ENCODE measurements at regions not wholly inside any gene's neighbourhood (a gene's known extent, or its start where the extent isn't known, plus 50 kb on each side); places are given as distances from the start of the nearest gene placed in this dataset.
"Not testable (repeated sequence)": the region's sequence is repeated elsewhere in the genome, so short reads cannot be mapped to it uniquely, and the experiment has no call there.

GRCh38 chr16:51268237-51268636 is 117.2 kb upstream of the SALL1 start:
- peaks cover 16% of the 10 kb centered on the region for H3K9me3 Mint-ChIP-seq
- no peaks in the 10 kb centered on the region for H3K36me3 Mint-ChIP-seq (ENCODE audit: low read depth)
- no peaks in the 10 kb centered on the region for H3K27me3 Mint-ChIP-seq
- ATAC-seq (no peak), DNase-seq (no peak)
- H3K27ac Mint-ChIP-seq, result no peak overlapping the region
- H3K4me1 Mint-ChIP-seq, result no peaks in the 10 kb centered on the region
- no peak overlapping the region for H3K4me3 Mint-ChIP-seq

- H3K27me3 Mint-ChIP-seq, result no peaks in the 10 kb centered on the region
- no peak overlapping the region for H3K4me3 Mint-ChIP-seq
- DNase-seq, result no peak
- no peaks in the 10 kb centered on the region for H3K4me1 Mint-ChIP-seq
- no peak for ATAC-seq
- no peaks in the 10 kb centered on the region for H3K36me3 Mint-ChIP-seq (ENCODE audit: low read depth)
- H3K9me3 Mint-ChIP-seq, result peaks cover 16% of the 10 kb centered on the region
- H3K27ac Mint-ChIP-seq, result no peak overlapping the region
These were observed 116.6 kb upstream of the SALL1 start for GRCh38 chr16:51267681-51268080.

- H3K27ac Mint-ChIP-seq, result no peak overlapping the region
- H3K4me3 Mint-ChIP-seq, result no peak overlapping the region
- no peaks in the 10 kb centered on the region for H3K4me1 Mint-ChIP-seq
- DNase-seq, result no peak
- no peak for ATAC-seq
- no peaks in the 10 kb centered on the region for H3K36me3 Mint-ChIP-seq (ENCODE audit: low read depth)
- peaks cover 16% of the 10 kb centered on the region for H3K9me3 Mint-ChIP-seq
- no peaks in the 10 kb centered on the region for H3K27me3 Mint-ChIP-seq
These were observed 111.4 kb upstream of the SALL1 start for GRCh38 chr16:51262428-51262827.

GRCh38 chr16:51261919-51262318 is 110.8 kb upstream of the SALL1 start:
- no peaks in the 10 kb centered on the region for H3K36me3 Mint-ChIP-seq (ENCODE audit: low read depth)
- peaks cover 16% of the 10 kb centered on the region for H3K9me3 Mint-ChIP-seq
- no peaks in the 10 kb centered on the region for H3K4me1 Mint-ChIP-seq
- no peak overlapping the region for H3K4me3 Mint-ChIP-seq
- DNase-seq (no peak), ATAC-seq (no peak)
- H3K27me3 Mint-ChIP-seq, result no peaks in the 10 kb centered on the region
- no peak overlapping the region for H3K27ac Mint-ChIP-seq

GRCh38 chr16:51255349-51255972 is 104.4 kb upstream of the SALL1 start:
- DNase-seq (no peak), ATAC-seq (no peak)
- Mint-ChIP-seq H3K27ac (no peak overlapping the region), H3K9me3 (no peaks in the 10 kb centered on the region), H3K4me3 (no peak overlapping the region), H3K36me3 (ENCODE audit: low read depth) (no peaks in the 10 kb centered on the region), H3K27me3 (no peaks in the 10 kb centered on the region), H3K4me1 (no peaks in the 10 kb centered on the region)

- DNase-seq; H3K4me3 Mint-ChIP-seq; ATAC-seq; H3K27ac Mint-ChIP-seq; H3K4me1 Mint-ChIP-seq; H3K27me3 Mint-ChIP-seq; H3K9me3 Mint-ChIP-seq; H3K36me3 Mint-ChIP-seq (ENCODE audit: low read depth): not testable (repeated sequence)
These were observed 103.3 kb upstream of the SALL1 start for GRCh38 chr16:51254390-51254789.

- ATAC-seq (no peak), DNase-seq (no peak)
- Mint-ChIP-seq H3K4me1 (no peaks in the 10 kb centered on the region), H3K27ac (no peak overlapping the region), H3K27me3 (no peaks in the 10 kb centered on the region), H3K9me3 (peaks cover 4% of the 10 kb centered on the region), H3K36me3 (ENCODE audit: low read depth) (no peaks in the 10 kb centered on the region), H3K4me3 (no peak overlapping the region)
These were observed 97.1 kb upstream of the SALL1 start for GRCh38 chr16:51248217-51248616.

- no peak for DNase-seq
- Mint-ChIP-seq H3K27me3 (no peaks in the 10 kb centered on the region), H3K4me3 (no peak overlapping the region), H3K36me3 (ENCODE audit: low read depth) (no peaks in the 10 kb centered on the region), H3K4me1 (no peaks in the 10 kb centered on the region), H3K9me3 (peaks cover 4% of the 10 kb centered on the region), H3K27ac (no peak overlapping the region)
- ATAC-seq, result no peak
These were observed 94.6 kb upstream of the SALL1 start for GRCh38 chr16:51245658-51245995.

GRCh38 chr16:51244887-51245657 is 94.0 kb upstream of the SALL1 start:
- no peaks in the 10 kb centered on the region for H3K27me3 Mint-ChIP-seq
- no peaks in the 10 kb centered on the region for H3K4me1 Mint-ChIP-seq
- peaks cover 4% of the 10 kb centered on the region for H3K9me3 Mint-ChIP-seq
- no peaks in the 10 kb centered on the region for H3K36me3 Mint-ChIP-seq (ENCODE audit: low read depth)
- no peak for ATAC-seq
- no peak for DNase-seq
- no peak overlapping the region for H3K27ac Mint-ChIP-seq
- no peak overlapping the region for H3K4me3 Mint-ChIP-seq

GRCh38 chr16:51243936-51244436 is 92.9 kb upstream of the SALL1 start:
- Mint-ChIP-seq H3K4me3 (no peak overlapping the region), H3K4me1 (no peaks in the 10 kb centered on the region), H3K9me3 (peaks cover 8% of the 10 kb centered on the region), H3K27ac (no peak overlapping the region), H3K36me3 (ENCODE audit: low read depth) (no peaks in the 10 kb centered on the region), H3K27me3 (no peaks in the 10 kb centered on the region)
- ATAC-seq, result no peak
- DNase-seq, result no peak

- ATAC-seq (no peak), DNase-seq (no peak)
- H3K4me3 Mint-ChIP-seq, result no peak overlapping the region
- no peaks in the 10 kb centered on the region for H3K27me3 Mint-ChIP-seq
- no peaks in the 10 kb centered on the region for H3K4me1 Mint-ChIP-seq
- H3K27ac Mint-ChIP-seq, result no peak overlapping the region
- peaks cover 11% of the 10 kb centered on the region for H3K9me3 Mint-ChIP-seq
- H3K36me3 Mint-ChIP-seq (ENCODE audit: low read depth), result no peaks in the 10 kb centered on the region
These were observed 91.4 kb upstream of the SALL1 start for GRCh38 chr16:51242296-51242994.

- H3K27me3 Mint-ChIP-seq, result peaks cover 2% of the 10 kb centered on the region
- no peaks in the 10 kb centered on the region for H3K4me1 Mint-ChIP-seq
- ATAC-seq (no peak), DNase-seq (no peak)
- H3K36me3 Mint-ChIP-seq (ENCODE audit: low read depth), result no peaks in the 10 kb centered on the region
- H3K27ac Mint-ChIP-seq, result peak overlapping the region; percentile 50
- no peak overlapping the region for H3K4me3 Mint-ChIP-seq
- H3K9me3 Mint-ChIP-seq, result peaks cover 7% of the 10 kb centered on the region
These were observed 88.1 kb upstream of the SALL1 start for GRCh38 chr16:51239196-51239595.

GRCh38 chr16:51237861-51238378 is 86.8 kb upstream of the SALL1 start:
- Mint-ChIP-seq H3K27me3 (peaks cover 2% of the 10 kb centered on the region), H3K4me3 (no peak overlapping the region), H3K9me3 (peaks cover 7% of the 10 kb centered on the region), H3K4me1 (no peaks in the 10 kb centered on the region), H3K36me3 (ENCODE audit: low read depth) (no peaks in the 10 kb centered on the region), H3K27ac (no peak overlapping the region)
- DNase-seq (no peak), ATAC-seq (no peak)

- no peaks in the 10 kb centered on the region for H3K4me1 Mint-ChIP-seq
- H3K9me3 Mint-ChIP-seq, result peaks cover 7% of the 10 kb centered on the region
- no peak for ATAC-seq
These were observed 86.1 kb upstream of the SALL1 start for GRCh38 chr16:51237207-51237606.

GRCh38 chr16:51236583-51236982 is 85.5 kb upstream of the SALL1 start:
- Mint-ChIP-seq H3K36me3 (ENCODE audit: low read depth) (no peaks in the 10 kb centered on the region), H3K4me1 (no peaks in the 10 kb centered on the region), H3K27ac (no peak overlapping the region), H3K9me3 (peaks cover 7% of the 10 kb centered on the region), H3K27me3 (peaks cover 2% of the 10 kb centered on the region), H3K4me3 (no peak overlapping the region)
- ATAC-seq, result no peak
- no peak for DNase-seq

More at GRCh38 chr16:51237207-51237606, 86.1 kb upstream of the SALL1 start:
- H3K27ac Mint-ChIP-seq, result no peak overlapping the region
- peaks cover 2% of the 10 kb centered on the region for H3K27me3 Mint-ChIP-seq
- no peaks in the 10 kb centered on the region for H3K36me3 Mint-ChIP-seq (ENCODE audit: low read depth)
- no peak overlapping the region for H3K4me3 Mint-ChIP-seq
- no peak for DNase-seq
